HFFc6 (cell line): ENCODE measurements at regions not wholly inside any gene's neighbourhood (a gene's known extent, or its start where the extent isn't known, plus 50 kb on each side); places are given as distances from the start of the nearest gene placed in this dataset.

ENCODE experiments used
- DNase-seq: peaks from one replicate; pipeline ENCODE4 v3.0.0-alpha.2; 2018
- H3K27ac Mint-ChIP-seq: 2 replicates; pipeline ENCODE4 v1.8.0; 2020; ENCODE audit warnings: mild to moderate bottlenecking, mixed read lengths
- H3K27me3 Mint-ChIP-seq: 2 replicates; pipeline ENCODE4 v1.8.0; 2021; ENCODE audit warnings: mild to moderate bottlenecking, moderate library complexity, mixed read lengths; ENCODE audit not compliant: insufficient read depth
- H3K36me3 Mint-ChIP-seq: 2 replicates; pipeline ENCODE4 v1.8.0; 2021; ENCODE audit warnings: low read depth, mixed read lengths
- H3K4me1 Mint-ChIP-seq: 2 replicates; pipeline ENCODE4 v1.8.0; 2020; ENCODE audit warnings: low read depth, mixed read lengths
- H3K4me3 Mint-ChIP-seq: 2 replicates; pipeline ENCODE4 v1.8.0; 2020; ENCODE audit warnings: mild to moderate bottlenecking, moderate library complexity, mixed read lengths
- H3K9me3 Mint-ChIP-seq: 2 replicates; pipeline ENCODE4 v1.8.0; 2020; ENCODE audit warnings: mild to moderate bottlenecking, mixed read lengths
- TF ChIP-seq, protein P1 (sequence below): fragments of 200-600 bp; sonication (generic); IDR thresholded peaks from 2 replicates; pipeline ENCODE4 v1.5.0; 2021; ENCODE audit warnings: antibody characterized with exemption, mild to moderate bottlenecking

DNA sequence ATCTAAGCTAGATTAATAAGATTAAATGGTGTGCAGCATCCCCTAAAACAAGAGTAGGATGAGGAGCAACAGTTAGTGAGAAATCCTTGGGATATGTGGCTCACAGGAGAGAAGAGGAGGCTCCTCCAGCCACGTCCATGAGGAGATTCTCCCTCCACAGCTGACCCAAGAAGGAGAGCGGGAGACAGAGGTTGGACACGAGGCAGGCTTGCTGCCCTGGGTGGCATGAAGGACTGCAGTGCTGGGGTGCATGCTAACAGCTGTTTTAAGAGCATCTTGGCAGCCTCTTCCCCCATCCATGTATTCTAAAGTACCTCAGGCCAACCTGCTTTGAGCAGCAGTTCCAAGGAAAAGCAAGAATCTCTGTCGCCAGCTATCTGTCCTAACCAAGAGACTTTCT is 284.4 kb upstream of the B3GAT1 start:
- Mint-ChIP-seq H3K36me3 (no peaks in the 10 kb centered on the region; the same call in 1 of the 2 replicates), H3K9me3 (peaks cover 76% of the 10 kb centered on the region), H3K4me3 (no peak overlapping the region), H3K27ac (no peak overlapping the region), H3K4me1 (no peaks in the 10 kb centered on the region), H3K27me3 (peaks cover 2% of the 10 kb centered on the region; the same call in 1 of the 2 replicates)
- no peak for DNase-seq
- TF ChIP-seq, protein P1, sequence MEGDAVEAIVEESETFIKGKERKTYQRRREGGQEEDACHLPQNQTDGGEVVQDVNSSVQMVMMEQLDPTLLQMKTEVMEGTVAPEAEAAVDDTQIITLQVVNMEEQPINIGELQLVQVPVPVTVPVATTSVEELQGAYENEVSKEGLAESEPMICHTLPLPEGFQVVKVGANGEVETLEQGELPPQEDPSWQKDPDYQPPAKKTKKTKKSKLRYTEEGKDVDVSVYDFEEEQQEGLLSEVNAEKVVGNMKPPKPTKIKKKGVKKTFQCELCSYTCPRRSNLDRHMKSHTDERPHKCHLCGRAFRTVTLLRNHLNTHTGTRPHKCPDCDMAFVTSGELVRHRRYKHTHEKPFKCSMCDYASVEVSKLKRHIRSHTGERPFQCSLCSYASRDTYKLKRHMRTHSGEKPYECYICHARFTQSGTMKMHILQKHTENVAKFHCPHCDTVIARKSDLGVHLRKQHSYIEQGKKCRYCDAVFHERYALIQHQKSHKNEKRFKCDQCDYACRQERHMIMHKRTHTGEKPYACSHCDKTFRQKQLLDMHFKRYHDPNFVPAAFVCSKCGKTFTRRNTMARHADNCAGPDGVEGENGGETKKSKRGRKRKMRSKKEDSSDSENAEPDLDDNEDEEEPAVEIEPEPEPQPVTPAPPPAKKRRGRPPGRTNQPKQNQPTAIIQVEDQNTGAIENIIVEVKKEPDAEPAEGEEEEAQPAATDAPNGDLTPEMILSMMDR, result no peak

DNA sequence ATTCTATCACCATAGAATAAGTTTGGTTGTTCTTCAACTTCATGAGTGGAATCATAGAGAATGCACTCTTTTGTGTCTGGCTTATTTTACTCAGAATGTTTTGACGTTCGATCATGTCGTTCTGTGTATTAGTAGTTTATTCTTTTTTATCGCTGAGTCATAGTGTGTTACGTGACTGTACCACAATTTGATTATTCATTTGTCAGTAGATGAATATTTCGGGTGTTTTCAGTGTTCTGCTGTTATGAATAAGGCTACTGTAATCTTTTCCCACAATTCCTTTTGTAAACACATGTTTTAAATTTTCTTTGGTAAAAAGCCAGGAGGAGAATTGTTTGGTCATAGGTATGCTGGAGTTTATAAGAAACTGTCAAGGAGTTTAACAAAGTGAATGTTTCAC is 279.9 kb upstream of the B3GAT1 start:
- Mint-ChIP-seq H3K27ac (no peak overlapping the region), H3K9me3 (peaks cover 48% of the 10 kb centered on the region), H3K4me3 (no peak overlapping the region), H3K4me1 (no peaks in the 10 kb centered on the region), H3K36me3 (no peaks in the 10 kb centered on the region; the same call in 1 of the 2 replicates), H3K27me3 (no peaks in the 10 kb centered on the region; the same call in 1 of the 2 replicates)
- TF ChIP-seq, protein P1, result no peak
- no peak for DNase-seq

DNA sequence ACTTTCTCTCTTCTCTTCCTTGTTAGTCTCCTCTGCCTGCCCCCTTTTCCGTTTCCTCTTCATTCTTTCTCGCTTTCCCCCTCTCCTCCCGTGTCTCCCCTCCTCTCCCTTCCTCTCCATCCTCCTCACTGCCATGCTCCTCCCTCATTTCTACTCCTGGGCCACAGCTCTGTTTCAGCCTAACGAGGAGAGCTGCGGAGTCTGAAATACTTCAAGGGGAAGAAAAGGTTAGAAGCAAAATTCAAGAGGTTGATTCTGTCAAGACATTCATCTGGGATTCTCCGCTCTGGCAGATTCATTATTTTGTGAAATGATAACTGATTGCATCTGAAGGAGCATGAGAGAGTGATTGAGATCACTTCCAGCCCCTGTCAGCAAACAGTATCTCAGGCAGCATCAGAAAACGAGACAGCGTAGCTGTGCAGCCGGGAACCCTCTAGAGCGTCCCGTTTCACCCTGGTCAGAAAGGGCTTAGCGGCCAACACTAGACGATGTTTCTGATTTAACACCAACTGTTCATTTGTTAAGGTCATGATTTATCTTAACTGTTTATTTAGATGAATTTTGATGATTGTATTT is 279.3 kb upstream of the B3GAT1 start:
- TF ChIP-seq, protein P1, result no peak
- Mint-ChIP-seq H3K27me3 (no peaks in the 10 kb centered on the region; the same call in 1 of the 2 replicates), H3K27ac (no peak overlapping the region), H3K4me1 (no peaks in the 10 kb centered on the region), H3K36me3 (no peaks in the 10 kb centered on the region; the same call in 1 of the 2 replicates), H3K4me3 (no peak overlapping the region), H3K9me3 (peaks cover 42% of the 10 kb centered on the region)
- no peak for DNase-seq

DNA sequence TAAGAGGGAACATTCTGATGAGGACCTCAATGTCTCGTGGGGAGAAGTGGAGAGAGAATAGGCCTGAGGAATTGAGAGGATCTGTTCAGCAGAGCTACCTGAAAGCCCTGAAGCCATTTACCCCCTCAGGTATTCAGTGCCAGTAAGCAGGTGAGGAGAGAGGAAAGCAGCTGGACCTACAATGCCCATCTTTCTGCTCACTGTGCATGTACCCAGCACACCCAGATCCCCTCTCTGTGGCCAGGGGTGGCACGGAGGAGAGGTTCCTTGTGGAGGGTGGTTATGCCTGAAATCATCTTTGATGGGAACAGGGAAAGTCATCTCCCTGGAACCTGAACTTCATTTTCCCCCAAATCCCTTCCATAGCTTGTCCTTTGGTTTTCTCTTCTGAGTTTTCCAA is 277.8 kb upstream of the B3GAT1 start:
- Mint-ChIP-seq H3K27me3 (no peaks in the 10 kb centered on the region; the same call in 1 of the 2 replicates), H3K9me3 (peaks cover 28% of the 10 kb centered on the region), H3K27ac (no peak overlapping the region), H3K4me1 (no peaks in the 10 kb centered on the region), H3K36me3 (no peaks in the 10 kb centered on the region; the same call in 1 of the 2 replicates), H3K4me3 (no peak overlapping the region)
- no peak for DNase-seq
- TF ChIP-seq, protein P1, result no peak

DNA sequence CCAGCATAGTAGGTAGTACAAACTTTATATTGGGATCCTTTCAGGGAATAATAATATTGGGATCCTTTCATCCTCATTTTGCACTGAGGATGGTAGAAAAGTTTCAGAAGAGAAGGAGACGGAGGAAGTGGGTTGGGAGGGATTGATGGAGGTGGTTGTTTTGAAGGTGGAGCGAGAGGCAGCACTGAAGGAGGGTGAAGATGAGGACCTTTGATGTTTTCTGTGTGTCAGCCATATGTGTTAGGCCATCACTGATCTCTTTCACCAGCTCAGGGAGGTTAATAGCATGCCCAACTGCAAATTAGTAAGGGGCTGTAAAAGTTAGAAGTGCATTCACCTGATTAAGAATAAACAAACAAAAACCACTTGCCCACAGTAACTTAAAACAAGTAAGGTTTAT is 275.5 kb upstream of the B3GAT1 start:
- H3K9me3 Mint-ChIP-seq, result peaks cover 31% of the 10 kb centered on the region
- TF ChIP-seq, protein P1, result no peak

More for the DNA sequence above, 275.5 kb upstream of the B3GAT1 start:
- Mint-ChIP-seq H3K27ac (no peak overlapping the region), H3K4me3 (no peak overlapping the region), H3K36me3 (peaks cover 8% of the 10 kb centered on the region), H3K4me1 (no peaks in the 10 kb centered on the region), H3K27me3 (no peaks in the 10 kb centered on the region; the same call in 1 of the 2 replicates)
- no peak for DNase-seq
